Stimulated activated CD4-positive, alpha-beta T cell treated with anti-CD3 and anti-CD28 coated beads, TNF-alpha, amount 100 ng/mL, for 4 hours (primary cell): ENCODE measurements at regions not wholly inside any gene's neighbourhood (a gene's known extent, or its start where the extent isn't known, plus 50 kb on each side); places are given as distances from the start of the nearest gene placed in this dataset.
"Not testable (repeated sequence)": the region's sequence is repeated elsewhere in the genome, so short reads cannot be mapped to it uniquely, and the experiment has no call there.

Experiments
- DNase-seq, 3 experiments: peaks; one replicate each; pipeline ENCODE4 v3.0.0-alpha.2; 2020; ENCODE audit warnings: low read depth in 3 of 3

DNA sequence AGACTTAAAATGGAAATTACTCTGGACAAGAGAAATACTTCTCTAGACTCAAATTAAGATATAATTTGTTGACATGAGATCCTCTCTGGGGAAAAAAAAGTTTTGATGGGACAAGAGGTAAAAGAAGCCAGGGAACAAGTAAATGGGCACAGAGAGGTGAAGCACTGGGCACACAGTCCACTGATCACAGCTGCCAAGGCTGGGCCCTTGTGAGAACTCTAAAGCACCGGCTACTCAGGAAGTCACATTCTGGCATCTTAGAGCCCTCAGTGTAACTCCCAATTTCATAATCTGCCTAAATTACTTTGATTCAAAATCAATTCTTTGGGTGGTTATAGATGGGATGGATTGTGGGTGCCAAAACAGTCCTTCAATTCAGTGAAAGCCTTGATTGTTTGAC lies 123.2 kb upstream of the CACNA2D1 start:
- DNase-seq = no peak

DNA sequence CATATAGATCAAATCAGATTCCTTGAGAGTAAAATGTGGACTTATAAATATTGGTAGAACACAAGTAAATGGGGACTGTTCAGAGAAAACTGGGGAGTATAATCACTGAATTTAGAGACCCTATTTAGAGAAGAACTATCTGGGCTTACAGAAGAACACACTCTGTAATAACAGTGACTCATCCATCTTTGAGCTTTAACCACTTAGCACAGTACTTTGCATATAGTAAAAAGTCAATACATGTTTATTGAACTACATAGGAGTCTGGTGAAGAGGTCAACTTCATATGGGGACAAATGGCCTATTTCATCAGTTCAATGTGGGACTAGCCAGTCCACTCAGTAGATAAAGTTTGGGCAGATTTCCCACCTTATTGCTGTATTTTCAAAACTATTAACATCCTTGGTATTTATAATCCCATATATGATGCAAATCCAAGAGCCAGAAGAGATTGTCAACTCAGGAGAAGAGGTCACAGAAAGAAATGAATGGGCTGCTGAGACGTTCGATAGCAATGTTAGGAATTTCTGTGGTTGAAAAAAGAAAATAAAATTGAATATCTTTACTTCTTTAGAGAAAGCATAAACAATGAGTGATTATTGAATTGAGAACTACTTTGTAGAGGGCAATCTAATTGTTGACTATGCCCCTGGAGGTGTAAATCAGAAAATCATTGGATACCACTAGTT lies 119.3 kb upstream of the CACNA2D1 start:
- DNase-seq = no peak

DNA sequence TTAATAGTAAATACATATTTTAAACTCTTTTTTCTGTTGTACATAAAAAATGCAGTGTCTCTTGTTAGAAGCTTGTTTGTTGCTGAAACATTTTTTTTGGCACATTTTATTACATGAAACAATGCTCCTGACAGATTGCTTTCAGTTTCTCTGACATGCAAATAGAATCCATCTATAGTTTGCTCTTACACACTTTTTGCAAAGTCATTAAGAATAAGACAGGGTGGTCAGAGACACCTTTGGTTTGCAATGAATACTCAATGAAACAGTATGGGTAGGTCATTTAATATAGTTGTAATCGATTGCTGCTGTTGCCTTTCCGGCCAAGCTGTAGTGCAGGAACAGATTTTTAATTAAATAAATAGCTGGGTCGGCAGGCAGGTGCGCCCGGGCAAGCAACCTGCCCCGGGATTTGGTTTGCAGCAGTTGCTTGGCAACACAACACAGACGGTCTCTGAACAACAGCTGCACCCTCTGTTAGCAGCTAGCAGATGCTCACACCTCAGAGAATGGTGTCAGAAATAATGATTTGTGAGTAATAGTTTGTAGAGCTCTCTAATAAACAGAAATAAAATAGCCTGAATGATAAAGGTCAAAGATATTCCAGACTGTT lies 115.7 kb upstream of the CACNA2D1 start:
- no peak for DNase-seq

DNA sequence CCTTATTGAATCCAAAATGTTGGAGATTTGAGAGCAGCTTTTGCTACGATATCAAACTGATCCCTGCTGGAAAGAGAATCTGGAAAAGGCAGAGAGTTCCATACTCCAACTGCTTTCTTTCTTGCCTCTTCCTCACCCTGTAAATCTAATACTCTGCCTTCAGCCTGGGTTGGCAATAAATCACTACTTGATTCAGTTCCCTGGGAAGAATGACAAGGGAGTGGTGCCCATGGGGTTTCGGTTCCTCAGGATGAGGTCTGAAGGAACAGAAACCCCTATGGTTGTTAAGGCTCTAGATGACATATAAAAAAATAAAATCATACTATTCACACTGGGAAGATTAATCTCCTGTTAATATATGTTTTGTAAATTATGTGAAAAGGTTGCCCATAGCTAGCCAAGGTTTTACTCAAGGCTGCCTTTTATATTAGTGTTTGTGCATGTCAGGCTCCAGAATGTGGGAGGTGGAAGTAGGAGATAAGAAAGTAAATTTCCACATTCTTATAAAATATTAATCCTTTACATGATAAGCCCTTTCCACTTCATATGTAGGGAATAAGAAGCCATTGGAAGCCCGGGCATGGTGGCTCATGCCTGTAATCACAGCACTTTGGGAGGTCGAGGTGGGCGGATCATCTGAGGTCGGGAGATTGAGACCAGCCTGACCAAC lies 106.2 kb upstream of the CACNA2D1 start:
- no peak for DNase-seq

DNA sequence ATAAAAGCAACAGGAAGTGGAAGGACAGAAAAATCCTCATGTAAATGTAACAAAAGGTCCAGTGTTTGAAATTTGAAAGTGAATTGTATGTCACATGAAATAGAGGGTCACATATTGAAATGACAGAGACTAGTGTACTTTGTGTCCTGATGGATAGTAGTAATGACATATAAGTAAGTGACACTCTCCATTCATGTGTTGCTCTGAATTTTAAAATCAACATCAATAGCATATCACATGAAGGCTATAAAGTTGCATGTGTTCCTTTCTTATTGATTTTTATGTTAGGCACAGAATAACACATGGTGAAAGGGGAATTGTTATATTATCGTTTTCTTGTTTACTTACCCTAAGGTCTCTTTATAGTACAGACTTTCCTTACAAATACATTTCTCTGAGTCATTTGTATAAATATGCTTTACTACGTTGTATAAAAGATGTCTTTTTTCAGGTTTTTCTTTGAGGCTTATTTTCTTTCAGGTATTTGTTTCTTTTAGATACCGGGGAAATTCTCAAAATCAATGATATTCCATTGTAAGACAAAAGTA lies 104.6 kb upstream of the CACNA2D1 start:
- DNase-seq = no peak

DNA sequence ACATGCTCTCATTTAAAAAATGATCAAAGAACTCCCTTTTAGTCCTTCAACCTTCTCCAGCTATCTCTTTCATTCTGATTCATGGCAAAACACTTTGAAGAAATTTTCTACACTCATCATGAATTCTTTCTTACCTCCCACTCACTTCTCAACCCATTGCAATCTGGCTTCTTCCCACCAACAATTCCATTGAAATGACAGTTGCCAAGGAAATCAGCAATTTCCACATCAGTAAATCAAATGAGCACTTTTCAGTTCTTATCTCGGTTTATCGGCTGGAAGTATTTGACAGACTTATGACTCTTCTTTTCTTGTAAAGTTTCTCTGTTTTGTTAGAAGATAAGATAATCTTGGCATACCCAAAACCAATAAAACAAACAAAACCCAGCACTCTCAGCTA lies 99.1 kb upstream of the CACNA2D1 start:
- no peak for DNase-seq

DNA sequence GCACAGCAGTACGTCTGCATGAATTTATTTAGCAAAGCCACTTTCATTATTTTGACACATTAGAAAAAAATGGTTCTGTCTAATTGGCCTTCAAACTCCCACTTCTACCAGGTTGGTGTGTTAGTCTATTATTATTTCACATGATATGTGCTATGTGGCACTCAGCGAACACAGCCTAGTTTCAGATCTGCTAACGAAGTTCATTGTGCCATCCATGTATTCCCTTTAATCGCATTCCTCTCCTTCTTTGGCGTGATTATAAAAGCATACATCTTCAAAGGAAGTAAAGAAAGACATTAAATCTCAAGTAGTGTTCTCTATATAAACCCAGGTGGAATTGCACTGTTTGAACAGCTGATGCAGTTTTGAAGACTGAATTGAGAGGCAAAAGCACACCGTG lies 96.4 kb upstream of the CACNA2D1 start:
- no peak for DNase-seq

DNA sequence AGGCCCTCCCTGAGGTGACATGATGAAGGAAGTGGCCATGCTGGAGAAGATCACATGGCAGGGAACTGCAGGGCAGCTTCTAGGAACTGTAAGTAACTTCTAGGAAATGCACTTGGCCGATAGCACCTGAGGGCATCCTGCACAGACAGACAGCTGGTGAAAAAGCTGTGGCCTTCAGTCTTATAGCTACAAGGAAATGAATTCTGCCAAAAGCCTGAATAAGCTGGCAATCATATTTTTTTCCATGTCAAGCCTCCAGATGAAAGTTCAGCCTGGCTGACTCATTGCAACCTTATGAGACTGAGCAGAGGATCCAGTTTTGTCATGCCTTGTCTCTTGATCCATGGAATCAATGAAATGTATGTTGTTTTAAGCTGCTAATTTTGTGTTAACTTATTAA lies 91.1 kb upstream of the CACNA2D1 start:
- DNase-seq = no peak

DNA sequence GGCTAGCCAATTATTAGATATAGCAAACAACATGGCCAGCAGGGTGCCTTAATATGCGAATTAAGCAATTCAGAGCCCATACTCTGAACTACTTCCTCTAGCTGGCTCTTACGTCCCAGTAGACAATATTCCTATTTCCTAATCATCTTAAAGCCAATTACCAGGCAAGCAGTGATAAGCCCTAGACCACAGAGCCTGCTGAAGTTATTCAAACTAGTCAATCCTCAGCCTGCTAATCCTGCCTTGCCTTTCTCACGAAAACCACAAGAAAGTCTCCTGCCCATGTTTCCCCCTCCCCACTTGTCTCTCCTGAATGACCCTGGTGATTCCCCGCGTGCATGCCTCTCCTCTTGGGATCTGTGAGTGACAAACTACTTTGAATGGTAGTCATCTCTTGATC lies 86.8 kb upstream of the CACNA2D1 start:
- DNase-seq = no peak

DNA sequence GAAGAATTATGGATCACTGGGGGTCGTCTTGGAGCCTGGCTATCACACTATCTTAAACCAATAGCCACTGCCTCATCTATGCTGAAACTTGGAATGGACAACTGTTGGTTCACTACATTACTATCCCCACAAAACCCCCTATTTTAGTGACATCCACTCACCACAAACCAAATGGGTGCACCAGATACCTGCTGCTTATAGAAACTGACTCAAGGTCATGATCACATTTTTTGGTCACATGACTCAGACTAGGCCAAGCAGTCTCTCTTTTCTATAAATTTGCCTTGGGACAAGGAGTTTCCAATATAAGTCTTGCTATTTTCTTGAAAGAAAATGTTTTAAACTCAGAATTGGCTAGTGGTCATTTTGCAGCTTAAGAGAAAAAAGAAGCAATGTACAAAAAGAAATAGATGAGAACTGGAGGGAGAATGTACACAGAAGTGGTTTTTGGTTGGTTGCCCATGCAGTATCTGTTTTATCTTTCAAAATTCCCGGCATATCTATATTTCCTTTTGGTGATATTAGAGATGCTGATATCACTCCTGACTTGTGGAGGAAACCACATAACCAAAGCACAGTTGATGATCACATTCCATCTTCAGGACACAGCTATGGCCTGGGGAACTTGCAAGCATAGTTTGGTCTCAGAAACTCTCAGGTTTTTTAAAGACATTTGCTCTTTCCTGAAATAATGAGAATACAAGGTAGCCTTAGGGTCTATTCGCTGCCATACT lies 85.2 kb upstream of the CACNA2D1 start:
- DNase-seq = no peak

DNA sequence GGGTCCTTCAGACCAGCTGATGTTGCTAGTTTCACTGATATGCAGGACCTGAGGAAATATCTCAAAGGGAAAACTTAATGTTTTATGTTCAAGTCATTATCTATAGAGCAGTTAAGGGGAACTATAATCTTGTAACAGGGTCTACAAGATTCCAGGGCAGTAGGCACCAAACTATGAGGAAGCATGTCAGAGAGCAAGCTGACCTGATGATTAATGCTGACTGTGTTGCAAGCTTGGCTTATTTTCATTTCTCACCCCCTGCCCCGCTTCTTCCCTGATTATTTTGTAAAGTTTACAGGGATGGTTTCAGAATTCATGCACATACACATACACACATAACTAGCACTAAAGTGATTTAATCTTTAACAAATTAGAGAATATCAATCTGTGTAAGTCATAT lies 84.3 kb upstream of the CACNA2D1 start:
- no peak for DNase-seq

DNA sequence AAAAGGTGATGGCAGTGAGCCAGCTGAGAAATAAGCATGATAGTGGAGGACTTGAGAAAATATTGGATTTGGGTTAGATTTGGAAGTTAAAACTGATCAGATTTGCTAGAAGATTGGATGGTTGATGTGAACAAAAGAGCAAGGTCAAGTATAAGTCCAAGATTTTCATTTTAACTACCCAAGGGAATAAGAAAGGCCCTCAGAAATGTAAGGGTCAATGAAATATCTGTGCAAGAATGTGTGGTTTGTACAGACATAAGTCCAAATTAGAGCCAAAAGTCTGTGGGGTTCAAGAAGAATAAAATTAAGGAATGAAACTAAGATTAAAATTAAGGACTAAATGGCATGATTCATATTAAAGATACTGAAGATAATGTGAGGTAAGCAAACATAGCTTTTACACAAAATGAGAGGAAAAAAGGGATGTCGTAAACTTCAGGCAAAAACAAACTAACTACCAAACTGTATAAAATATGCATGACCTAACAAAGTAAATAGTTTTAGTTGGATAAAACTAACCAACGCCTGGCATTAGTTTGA lies 78.4 kb upstream of the CACNA2D1 start:
- no peak for DNase-seq

DNA sequence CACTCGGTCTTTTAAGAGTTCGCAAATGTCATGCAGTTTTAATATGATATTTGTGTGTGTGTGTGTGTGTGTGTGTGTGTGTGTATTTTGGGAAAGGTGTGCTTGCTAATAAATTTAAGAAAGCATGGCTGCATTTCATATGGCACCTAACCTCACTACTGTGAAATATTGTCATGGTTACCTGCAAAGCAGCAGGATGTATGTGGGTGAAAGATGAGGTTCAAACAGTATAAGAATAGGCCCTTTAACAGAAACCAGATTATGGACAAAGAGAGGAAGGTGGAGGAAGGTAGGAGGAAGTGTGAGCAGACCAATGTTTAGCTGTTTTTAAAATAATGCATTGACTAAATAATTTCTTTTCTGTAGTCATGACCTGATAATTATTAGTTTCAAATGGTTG lies 73.5 kb upstream of the CACNA2D1 start:
- DNase-seq = no peak

DNA sequence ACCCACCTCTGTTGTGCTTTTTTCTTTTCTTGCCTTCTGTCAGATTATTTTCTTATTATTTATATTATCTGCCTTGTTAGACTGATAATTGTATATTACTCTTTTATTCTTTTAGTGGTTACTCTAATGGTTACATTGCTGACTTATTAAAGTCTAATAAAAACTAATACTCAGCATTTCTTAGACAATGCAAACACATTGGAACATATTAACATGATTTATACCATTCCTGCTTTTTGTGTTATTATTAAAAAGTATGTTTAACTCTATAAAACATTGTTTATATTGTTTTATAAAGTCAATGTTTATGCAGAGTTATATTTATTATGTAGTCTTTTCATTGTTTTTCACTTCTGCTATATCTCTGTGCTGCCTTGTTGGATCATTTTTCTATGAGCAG lies 68.0 kb upstream of the CACNA2D1 start:
- DNase-seq = no peak

DNA sequence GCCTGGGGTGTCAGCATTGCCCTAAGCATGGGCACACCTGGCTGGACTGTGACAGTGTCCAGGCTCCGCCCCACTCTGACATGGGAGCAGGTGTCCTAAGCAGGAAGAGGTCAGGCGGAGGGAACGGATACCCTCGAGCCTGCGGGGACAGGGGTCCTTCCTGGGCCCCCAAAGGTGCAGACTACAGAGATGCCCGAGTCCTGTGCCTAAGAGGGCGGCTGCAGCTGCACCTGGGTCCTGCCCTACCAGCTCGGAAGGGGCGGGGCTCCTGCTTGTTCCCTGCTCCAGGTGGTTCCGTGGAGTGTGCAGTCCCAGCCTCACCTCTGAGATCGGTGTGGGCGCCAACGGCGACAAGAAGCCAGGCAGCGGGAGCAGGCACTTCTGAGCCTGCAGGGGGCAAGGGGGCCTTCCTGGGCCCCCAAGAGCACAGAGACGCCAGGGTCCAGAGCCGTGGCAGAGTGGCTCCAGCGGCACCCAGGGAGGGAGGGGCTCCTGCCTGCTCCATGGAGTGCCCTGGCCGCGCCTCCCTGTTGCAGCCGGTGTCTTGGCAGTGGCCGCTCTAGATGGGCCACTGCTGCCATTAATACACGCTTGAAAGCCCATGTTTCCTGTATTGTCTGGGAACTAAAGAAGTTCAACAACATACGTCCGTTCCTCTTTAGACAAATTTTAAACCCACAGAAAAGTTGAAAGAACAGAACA lies 64.5 kb upstream of the CACNA2D1 start:
- no peak for DNase-seq

DNA sequence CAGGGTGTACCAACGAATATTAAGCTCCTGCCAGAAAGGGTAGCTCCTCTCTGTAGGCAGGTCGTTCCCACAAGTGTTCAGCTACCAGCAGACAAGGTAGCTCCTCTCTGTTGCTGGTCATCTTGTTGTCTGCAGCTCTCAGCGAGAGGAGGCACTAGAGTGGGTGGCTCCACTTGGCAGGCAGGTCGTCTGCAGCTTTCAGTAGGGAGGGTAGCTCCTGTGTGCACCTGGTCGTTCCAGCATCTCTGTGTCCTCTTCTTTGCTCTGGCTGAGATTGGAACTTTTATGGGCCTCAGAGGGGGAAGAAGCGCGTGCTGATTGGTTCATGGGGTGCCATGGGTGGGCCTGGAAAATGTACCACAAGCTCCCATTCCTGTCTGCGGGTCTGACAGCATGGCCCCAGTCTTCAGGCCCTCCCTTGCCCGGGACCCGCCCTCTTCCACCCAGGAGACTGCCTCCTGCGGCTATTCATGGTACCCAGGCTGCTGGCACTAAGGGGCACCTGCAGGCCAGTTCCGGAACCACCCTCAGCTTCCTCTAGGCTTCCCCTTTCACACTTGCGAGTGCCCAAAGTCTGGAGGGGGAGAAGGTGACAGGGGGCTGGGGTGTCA lies 63.9 kb upstream of the CACNA2D1 start:
- no peak for DNase-seq

DNA sequence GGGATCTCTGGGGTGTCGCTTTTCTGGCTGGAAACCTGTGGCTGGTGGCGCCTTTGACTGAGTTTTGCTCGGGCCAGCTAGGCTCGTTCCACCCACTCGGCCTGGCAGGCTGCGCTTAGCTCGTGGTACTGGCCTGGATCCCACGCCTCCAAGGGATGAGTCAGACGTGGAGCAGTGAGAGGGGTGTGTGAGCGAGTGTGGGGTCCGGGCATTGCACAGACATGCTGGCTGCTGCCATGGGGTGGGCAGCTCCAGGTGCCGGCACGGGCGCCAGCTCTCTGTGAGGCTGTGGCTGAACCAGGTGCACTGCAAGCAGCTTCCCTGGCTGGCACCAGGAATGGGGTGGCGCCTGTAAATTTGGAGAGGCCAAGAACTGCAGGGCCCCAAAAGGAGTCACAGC lies 63.1 kb upstream of the CACNA2D1 start:
- DNase-seq = no peak

DNA sequence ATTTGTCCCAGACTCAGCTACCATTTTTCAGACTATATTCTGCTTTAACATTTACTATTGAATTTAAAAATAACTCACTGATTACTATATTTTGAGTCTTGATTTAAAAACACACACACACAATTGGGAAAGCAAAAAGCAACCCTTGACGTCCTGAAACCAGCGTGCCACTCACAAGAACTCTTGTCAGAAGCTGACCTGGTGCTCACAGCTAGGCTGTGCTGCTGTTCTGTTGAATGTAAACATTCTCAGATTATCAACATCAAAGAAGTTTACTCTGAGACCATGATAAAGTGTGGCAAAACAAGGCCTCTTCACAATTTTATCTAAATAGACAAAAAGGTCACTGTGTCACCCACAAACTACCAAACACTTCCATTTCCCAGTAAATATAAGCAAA lies 62.6 kb upstream of the CACNA2D1 start:
- DNase-seq = no peak

DNA sequence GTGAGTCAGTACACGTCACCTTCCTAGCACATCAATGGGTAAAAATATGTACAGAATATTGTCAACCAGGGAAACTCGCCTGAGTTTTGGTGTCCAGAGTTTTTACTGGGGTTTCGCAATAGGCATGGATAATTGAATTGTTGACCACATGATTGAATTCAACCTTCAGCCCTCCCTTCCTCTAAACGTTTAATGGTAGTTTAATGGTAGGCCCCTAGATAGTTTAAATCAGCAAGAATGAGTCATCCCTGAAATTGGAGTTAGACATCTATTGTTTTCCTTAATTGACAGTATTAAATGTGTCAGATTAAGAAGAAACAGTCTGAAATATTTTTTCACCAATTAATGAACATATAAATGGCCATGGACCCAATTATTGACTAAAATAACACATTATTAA lies 57.8 kb upstream of the CACNA2D1 start:
- DNase-seq = no peak

DNA sequence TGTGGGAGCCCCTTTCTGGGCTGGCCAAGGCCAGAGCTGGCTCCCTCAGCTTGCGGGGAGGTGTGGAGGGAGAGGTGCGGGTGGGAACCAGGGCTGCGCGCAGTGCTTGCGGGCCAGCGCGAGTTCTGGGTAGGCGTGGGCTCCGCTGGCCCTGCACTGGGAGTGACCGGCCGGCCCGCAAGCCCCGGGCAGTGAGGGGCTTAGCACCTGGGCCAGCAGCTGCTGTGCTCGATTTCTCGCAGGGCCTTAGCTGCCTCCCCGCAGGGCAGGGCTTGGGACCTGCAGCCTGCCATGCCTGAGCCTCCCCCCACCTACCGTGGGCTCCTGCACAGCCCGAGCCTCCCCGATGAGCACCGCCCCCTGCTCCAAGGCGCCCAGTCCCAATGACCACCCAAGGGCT lies 56.0 kb upstream of the CACNA2D1 start:
- DNase-seq = not testable (repeated sequence)

DNA sequence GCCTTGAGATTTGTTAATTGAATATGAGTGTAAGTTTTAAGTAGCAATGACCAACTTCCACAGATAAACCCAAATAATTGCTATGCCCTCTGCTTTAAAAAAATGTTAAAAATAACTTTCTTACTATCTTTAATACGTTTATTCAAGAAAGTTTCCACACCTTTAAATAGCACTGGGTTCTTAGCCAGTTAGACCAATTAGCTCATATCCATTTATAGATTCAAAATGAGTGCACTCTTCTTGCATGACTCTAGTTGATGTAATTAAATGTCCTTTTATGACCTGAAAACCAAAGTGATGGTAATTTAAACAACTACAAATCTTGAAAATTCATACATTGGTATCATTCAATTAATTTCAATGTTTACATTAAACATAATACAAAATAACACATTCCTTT lies 50.8 kb upstream of the CACNA2D1 start:
- no peak for DNase-seq
